HG02938 (cell line): ENCODE measurements at regions not wholly inside any gene's neighbourhood (a gene's known extent, or its start where the extent isn't known, plus 50 kb on each side); places are given as distances from the start of the nearest gene placed in this dataset.

ENCODE experiments used
- ATAC-seq: cut with Tn5 transposase; IDR thresholded peaks from one replicate; pipeline ENCODE4 v1.9.1; 2021; ENCODE audit warnings: mild to moderate bottlenecking, moderate library complexity; ENCODE audit not compliant: unreplicated experiment

DNA sequence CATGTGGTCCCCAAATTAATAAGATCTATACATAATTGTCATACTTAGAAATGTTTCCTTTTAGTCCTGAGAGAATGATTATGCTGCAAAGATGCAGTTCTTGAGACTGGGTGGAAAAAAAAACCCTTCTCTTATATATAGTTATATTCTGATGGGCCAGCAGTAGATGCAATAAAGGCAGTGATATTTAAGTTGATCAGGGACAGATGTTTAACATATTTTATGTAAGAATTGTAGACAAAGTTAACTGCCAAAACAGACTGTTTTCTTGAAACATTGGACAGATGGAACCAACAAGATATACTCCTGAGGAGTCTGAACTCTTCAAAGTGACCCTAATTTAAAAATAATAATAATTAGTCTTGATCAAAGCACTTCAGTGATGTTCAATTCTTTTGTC, 172.0 kb upstream of the LRIG1 start:
- ATAC-seq = no peak

DNA sequence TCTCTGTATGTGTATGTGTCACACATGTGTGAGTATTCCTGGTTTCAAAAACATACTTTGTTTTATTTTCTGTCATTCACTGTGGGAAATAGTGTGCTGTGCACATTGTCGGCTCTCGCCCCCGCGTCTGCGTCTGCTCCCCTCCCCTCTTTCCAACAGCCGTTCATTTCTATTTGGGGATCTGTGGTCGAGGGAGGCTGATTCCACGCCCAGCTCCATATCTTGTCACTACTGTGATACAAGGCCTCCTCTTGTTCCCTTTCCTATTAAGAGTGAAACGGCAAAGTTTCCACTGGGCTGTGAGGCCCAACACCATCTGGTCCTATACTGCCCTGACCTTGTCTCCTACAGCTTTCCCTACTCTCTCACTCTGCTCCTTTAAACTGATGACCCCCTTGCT, 172.5 kb upstream of the LRIG1 start:
- ATAC-seq = no peak

DNA sequence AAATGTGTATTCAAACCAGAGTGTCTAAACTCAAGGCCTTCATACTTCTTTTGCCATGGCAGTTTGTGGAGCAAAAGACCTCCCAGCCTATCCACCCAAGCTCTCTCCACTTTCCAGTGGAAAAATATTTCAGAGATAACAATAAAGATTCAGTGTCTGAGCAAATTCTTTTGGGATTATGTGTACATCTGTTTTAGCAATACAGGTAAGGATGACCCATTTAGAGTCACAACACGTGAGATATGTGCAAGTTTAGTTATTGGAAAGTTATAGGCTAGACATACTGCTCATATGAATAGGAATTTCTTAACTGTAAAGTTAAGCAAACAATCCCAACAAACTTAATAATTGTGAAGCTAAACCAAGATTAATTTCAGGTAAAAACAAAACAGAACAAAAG, 174.5 kb upstream of the LRIG1 start:
- ATAC-seq = no peak

DNA sequence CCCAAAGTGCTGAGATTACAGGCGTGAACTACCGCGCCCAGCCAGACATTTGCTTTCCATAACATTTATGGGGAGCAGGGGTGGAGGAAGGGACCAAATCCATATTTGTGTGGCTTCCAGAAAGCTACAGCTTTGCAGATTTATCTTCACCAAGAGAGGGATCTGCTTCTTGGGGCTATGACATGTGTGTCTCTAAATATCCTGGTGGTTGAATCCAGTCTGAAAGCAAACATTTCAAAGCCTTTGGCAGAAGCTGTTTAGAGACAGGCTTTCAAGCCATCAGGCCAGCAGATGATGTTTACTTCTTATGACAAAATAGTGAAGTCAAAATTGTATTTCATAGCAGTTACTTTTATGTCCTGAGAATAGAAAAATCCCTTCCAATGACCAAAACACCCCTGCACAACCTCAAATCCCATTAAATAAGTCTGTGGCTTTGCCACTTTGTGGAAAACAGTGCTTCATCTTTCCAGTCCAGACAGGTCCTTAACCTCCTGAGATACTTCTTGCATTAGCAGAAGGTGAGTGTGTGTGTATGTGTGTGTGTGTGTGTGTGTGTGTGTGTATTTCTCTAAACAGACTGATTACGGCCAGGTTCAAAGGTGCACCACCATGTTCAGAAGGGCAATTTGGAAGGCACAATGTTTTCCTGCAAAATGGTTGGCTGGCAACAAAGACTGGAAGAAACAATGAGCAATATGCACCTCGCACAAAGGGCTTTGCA, 191.4 kb upstream of the LRIG1 start:
- ATAC-seq = no peak

DNA sequence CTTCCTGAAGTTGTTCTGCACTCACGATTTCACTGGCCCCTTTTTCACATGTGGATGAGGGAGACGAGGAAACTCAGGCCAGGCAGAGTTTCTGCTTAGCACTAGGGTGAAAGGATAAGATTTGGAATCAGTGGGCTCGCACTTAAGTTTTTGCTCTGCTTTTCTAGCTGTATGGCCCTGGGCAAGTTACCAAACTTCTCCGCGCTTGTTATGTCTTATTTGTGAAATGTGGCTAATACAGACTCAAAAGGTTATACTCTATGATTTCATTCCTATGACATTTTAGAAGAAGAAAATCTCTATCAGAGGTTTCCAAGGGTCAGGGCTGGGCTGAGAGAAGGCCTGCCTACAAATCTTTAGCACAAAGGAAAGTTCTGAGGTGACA, 191.9 kb upstream of the LRIG1 start:
- ATAC-seq = no peak

DNA sequence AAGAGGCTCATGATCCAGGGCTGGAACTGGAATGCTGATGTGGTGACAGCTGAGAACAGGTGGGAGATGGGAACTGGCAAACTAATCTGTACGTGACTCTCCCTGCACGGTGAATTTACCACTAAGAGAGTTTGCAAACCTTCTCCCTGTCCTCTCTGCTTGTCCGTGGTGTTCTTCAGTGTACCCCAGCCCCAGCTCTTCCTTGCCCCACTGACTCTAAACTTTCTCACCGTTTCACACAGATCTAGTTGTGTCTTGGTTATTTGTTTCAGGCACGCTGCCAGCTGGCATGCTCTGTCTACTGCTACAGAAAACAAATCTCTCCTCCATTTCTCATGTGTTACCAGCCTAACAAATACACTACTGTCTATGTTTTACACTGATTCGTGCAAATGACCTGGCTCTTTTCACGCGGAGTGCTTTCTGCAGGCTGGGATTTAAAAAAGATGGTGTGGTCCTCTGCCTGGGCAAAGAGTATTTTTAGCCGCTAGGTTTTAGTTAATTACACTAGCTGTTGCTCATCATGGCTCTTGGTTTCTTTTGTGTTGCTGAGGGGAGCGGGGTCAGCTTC, 192.7 kb upstream of the LRIG1 start:
- no peak for ATAC-seq

DNA sequence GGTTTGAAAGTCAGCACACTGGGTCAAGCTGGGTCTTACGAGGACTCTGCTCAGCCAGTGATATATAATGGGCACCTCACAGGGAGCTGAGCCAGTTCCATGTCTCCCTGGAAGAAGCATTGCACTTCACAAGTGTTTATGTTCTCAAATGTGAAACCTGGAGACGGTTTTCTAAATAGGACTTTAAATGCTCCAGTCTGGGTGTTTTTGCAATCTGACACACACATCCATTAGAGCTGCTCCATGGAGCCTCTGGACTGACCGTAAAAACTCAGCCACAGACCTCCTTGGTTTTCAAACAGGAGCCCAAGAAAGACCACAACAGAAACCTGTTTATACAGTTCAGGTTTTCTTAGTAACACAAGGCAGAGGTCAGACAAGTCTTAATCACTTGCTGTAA, 201.3 kb upstream of the LRIG1 start:
- no peak for ATAC-seq

DNA sequence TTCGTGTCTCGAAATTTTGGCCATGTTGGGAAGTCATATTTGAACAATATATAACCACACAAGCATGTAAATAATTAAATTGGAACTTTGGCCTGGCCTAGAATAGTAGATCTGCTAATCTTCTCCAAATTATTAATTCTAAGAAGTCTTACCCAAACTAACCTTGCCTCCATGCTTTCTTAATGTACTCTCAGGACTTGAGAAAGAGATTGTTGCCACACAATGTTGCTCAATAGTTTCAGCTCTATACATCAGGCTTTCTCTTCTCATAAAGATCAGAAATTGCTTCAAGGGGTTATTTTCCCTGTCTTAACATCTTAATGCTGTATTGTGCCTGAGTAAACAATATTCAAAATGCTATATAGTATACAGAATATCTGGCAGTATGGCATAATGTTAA, 202.7 kb upstream of the LRIG1 start:
- no peak for ATAC-seq

DNA sequence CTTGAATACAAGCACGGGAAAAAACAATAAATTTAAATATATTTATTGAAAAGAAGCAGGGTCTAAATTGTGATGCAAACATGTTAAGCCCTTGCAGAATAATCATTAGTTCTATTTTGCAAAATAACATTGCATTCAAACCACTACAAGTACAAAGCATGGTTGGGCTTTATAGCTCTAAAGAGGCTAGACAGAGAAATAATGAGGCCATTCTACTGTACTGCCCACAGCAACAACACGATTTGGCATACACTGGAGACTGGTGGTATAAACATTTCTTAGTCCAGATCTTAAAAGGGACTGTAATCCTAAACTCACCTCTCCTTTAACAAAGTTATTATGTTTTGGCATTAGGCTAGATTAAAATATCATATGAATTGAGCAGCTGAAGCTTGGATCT, 204.3 kb upstream of the LRIG1 start:
- no peak for ATAC-seq

DNA sequence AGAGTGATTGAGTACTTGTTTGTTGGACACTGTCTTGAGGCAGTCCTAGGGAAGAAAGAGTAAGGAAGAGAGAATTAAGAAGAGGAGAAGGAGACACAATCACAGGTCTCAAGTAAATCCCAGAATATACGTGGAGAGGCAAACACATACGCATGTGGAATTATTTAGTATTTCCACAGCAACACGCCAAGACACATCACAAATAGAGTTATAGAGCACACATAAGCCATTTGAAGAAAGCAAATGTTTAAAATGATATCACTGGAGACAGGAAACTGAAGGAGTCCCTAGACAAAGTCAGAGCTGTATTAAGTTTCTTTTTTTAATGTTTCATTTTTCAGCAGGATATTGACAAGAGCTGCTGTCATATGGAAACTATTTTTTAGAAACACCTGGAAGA, 206.1 kb upstream of the LRIG1 start:
- ATAC-seq = no peak

DNA sequence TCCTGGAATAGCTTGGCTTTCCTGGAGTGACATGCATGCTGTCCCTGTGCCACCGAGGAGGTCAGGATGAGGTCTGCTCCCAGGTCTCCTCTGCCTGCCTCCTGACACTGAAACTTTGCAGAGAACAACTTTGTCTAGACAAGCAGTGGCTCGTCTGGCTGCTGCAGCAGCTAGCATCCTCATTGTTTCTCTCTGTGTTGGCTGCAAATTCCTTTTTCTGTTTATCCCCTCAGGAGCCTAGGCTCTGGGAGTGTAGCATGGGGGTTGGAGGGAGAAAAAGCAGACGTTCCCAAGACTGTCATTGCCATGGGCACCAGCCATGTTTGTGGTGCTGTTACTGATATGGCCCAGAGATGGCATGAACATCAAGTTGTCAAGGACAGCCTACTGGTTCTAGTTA, 208.7 kb upstream of the LRIG1 start:
- no peak for ATAC-seq

DNA sequence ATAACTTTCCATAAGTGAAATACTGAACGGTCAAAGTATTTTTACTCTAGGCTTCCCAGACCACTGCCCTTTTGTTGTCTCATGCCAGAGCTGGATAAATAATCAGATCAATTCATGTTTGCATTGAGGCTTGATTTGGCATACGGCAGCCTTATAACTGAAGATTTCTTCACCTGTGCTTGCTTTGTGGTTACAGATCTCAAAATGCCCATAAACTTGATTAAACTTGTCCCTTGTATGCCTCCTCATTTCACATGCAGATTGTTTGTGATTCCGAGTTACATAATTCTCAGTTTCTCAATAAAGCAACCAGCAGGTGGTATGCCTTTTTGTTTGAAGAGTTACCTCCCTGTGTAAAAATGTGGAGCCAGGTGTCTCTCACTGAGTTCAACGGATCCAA, 211.4 kb upstream of the LRIG1 start:
- ATAC-seq = no peak

DNA sequence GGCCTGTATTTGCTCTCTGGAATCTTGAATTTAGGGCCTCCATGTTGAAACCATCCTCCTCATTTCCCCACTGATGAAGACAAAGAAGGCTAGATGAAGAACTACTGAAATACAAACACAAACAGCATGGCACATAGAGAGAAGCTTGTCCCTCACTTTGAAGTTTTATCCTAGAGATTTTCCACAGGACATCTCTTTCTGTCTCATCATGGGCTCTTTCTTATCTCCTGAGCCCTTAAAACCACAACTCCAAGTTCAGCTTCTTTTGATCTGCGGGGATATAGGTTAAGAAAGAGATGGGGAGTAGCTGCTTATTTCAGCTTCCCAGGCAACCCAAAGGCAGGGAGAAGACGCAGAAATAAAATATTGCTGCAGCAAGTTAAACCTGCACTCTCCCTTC, 213.1 kb upstream of the LRIG1 start:
- no peak for ATAC-seq

DNA sequence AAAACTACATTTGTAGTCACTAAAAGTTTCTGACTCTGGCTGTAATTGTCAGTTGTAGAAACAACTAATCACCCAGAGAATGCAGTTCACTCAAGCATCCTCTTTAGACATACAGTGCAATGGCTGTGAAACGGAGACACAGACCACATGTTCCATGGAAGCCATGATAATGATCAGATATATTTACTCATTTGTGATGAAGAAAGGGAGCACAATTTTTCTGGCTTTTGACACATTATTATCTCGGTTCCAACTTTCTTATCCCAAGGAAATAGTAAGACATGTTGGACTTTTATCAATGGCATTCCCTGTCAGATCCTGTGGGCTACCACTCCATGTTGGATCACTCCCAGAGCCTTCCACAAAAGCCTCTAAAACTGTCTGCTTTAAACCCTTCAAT, 215.0 kb upstream of the LRIG1 start:
- no peak for ATAC-seq

DNA sequence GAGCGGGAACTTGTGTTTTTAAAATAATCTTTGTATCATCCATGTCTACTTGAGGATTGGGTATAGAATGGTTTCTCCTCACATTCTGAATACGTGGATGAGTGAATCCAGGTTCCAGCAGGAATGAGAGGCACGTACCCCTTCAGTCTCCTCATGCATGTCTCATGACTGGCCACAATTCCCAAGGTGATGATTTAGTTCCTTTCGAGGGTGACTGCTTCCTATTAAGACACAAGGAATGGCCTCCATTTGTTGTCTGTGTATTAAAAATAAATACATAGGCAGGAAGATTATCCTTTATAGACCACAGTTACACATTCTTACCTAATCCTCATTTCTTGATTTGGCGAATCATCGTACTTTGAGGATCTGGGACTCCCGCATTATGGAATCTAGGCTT, 217.0 kb upstream of the LRIG1 start:
- no peak for ATAC-seq

DNA sequence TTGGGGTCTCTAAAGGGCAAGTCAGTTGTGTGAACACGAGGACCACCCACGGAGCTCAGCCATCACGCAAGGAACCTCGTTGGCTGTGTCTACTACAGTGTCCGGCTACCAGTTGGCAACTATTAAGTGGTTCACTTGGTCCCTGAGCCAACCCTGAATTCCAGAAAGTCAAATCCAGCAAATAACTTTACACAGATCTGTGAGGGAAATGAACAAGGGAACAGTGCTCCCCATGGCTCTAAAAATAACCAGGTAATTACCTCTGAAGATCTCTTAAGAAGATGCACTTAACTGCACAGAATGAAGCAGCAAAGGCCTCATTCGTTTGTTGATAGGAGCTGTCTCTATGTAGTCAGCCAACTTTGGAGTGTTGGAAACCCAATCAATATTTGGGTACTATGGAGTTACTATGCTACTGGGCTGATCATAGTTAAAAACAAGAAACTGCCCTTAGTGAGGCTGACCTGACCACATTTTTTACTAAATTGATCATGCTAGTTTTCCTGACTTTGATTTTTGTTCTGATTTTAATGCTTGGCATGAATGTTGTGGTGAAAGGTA, 219.1 kb upstream of the LRIG1 start:
- no peak for ATAC-seq

DNA sequence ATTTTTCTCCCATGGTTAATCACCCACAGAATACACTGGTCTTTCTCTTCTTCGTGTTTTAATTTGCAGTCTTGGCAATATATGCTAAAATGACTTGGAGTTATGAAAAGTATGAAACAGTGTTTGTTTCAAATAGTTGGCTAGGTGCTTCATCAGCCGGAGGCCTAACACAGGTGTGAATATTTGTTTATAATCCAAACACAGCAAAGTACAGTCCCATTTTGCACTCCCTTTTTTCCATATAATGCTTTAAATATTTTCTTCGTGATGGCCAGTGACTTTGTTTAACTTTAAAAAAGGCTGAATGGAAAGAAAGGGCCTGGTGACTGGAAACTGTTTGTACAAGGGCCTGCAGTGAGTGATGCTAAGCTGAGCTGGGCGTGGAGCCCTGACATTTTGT, 219.7 kb upstream of the LRIG1 start:
- no peak for ATAC-seq

DNA sequence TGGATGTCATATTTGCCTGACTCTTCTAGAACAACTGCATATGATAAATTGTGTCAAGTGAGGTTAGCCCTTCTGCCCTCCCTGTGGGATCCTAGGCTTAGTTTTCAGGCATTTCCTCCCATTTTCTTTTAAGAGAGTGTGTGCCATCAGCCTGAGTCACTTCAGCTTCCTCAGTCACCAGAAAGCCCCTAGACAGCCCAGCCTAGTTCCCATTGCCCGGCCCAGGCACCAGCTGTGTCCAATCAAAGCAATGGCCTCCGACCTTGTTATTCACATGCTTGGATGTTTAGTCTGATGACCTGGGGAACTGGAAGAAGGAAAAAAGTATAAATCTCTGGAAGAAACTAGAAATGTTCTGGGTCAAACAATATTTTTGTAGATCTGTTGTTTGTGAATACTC, 221.9 kb upstream of the LRIG1 start:
- no peak for ATAC-seq

DNA sequence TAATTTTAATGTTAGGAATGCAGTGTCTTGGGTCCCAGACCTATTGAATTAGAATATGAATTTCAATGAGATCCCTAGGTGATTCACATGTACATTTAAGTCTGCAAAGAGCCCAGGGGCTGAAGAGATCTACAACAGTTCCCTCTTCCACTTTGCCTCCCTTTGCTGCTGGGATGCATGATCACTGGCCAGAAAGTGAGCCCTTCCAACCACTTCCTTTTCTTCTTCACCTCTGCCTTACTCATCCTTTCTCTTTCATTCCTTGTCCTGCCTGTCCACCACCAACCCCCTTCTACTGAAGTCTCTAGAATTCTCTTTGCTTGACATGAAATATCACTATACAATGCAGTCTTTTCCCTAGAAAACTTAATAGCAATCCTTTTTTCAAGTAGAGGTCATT, 222.4 kb upstream of the LRIG1 start:
- ATAC-seq = no peak

DNA sequence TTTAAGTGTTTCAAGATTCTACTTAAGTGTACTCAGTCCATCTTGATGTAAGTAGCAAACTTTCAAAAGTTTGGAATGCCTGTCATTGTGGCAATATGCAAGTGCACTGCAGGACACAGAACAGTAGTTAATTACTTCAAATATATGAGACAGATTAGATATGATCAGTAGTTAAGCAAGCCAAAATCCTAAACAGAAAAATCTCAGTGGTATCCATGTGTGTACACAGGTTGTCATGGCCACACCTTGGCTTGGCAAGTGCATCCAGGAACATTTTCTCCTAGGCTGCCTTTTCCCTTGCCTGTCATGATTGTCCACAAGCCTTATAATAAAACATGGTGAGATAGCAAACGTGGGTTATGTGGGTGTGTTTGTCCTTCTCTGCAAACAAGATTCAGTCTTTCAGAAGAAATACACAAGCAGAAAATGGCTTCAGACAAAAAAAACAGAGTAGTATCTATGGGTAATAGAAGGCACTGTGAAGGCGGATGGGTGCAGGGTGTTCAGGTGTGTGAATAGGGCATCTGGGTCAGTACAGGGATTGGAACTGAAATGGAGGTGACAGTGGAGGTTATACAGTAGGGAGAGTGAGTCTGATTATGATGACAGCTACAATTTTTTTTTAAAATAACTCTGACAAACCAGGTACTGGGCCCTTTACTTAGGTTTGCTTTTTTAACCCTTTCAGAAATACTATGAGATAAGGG, 229.0 kb upstream of the LRIG1 start:
- no peak for ATAC-seq

DNA sequence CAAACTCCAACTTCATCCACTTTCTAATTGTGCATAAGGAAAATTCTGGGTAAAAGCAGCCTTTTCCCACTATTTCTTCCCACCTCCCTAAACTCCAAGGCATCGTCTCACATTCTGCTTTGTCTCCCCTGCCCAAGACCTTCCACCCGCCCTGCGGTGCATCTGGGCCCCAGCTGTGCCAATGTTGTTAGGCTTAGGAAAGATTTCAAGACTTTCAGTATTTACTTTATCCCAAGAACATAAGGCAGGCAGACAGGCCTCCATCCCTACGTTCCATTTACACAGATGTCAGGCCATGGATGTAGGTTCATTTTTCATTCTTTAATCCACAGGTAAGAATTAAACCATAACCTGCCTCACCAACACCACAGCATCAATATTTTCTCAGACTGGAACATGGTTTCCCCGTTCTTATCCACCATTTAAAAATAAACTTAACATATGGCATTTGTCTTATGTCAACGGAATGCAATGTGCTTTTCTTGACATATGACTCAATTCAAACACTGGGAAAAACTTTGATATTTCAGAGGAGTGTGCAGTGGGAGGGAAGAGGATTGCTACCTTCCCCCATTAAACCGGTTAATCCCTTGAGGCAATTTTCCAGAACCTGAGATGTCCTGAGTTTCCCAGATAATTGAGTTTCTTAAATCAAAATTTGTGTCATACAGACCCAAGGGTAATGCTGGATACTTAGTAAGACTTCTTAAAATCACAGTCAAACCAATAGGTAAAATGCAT, 238.0 kb upstream of the LRIG1 start:
- ATAC-seq = no peak

DNA sequence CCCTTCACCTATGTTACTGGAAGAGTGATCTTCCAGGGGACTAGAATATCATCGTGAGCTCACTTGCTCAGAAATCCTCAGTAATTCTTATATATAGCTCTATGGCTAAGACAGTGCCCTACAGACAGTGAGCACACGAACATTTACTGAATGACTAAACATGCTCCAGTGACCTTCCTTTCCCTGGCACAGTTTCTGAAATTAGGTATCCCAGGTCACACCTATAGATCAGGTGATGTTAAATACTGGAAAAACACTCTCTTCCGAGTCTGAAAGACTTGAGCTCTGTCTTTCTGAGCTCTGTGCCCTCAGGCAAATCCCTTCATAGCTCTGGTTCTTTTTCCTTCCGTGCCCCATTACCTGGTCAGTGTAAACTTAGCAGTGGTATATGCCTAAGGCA, 239.4 kb upstream of the LRIG1 start:
- ATAC-seq = no peak
